GM12878 (cell line): ENCODE measurements at regions not wholly inside any gene's neighbourhood (a gene's known extent, or its start where the extent isn't known, plus 50 kb on each side); places are given as distances from the start of the nearest gene placed in this dataset.

ENCODE experiments used
- ATAC-seq: fragments of 200-7000 bp; cut with Tn5 transposase; 3 replicates; pipeline ENCODE4 v1.9.1; 2020; ENCODE audit warnings: mild to moderate bottlenecking, moderate library complexity
- BruUV-seq: library from RNA; stranded (reverse); fragments of 400-500 nt; replicated peaks from 2 replicates; lab custom pipeline; 2021; lab: Mats Ljungman, UMichigan
- CTCF ChIA-PET: fragments of 300-600 bp; sonication (Branson Sonifier 250); formaldehyde crosslinking; extraction: SDS; loops from one replicate; lab custom pipeline; 2021; ENCODE audit warnings: inconsistent platforms; lab: Yijun Ruan, JAX
- POLR2A ChIA-PET: fragments of 350-600 bp; formaldehyde crosslinking; extraction: SDS; loops from one replicate; lab custom pipeline; 2021; ENCODE audit warnings: inconsistent platforms; lab: Charles Lee
- RAD21 ChIA-PET: fragments of 300-600 bp; sonication (Branson Sonifier 250); formaldehyde crosslinking; loops from one replicate; lab custom pipeline; 2023; ENCODE audit warnings: antibody characterized with exemption; ENCODE audit not compliant: unreplicated experiment; lab: Charles Lee
- SMC1A ChIA-PET: fragments of 300-600 bp; sonication (Branson Sonifier 250); formaldehyde crosslinking; loops from one replicate; lab custom pipeline; 2023; ENCODE audit not compliant: unreplicated experiment, uncharacterized antibody; lab: Charles Lee
- DNase-seq: peaks from one replicate; pipeline ENCODE4 v3.0.0-alpha.2; 2011; ENCODE audit warnings: low read depth, low spot score
- FAIRE-seq: peaks from 3 replicates; lab custom pipeline; 2011; peaks lifted over from hg19 to GRCh38; lab: Jason Lieb, UNC
- H2AFZ ChIP-seq: 2 replicates; pipeline ENCODE4 v1.6.0; 2011; ENCODE audit warnings: low read depth, low read length, control low read depth; ENCODE audit not compliant: control insufficient read depth
- H3K27ac ChIP-seq: 2 replicates; pipeline ENCODE4 v1.5.1; 2011; ENCODE audit warnings: control low read depth; ENCODE audit not compliant: control insufficient read depth, insufficient read depth
- H3K27me3 ChIP-seq, 2 experiments: replicated peaks in 1 of 2; 2 replicates each; pipeline versions ENCODE4 v1.6.0 to v1.6.1; 2011; ENCODE audit warnings: low read length in 1 of 2; ENCODE audit not compliant: control insufficient read depth in 2 of 2, insufficient read depth in 2 of 2
- H3K36me3 ChIP-seq, 2 experiments: 2 replicates each; pipeline ENCODE4 v1.5.1; 2011; ENCODE audit warnings: low read length in 1 of 2; ENCODE audit not compliant: control insufficient read depth in 2 of 2, insufficient read depth in 2 of 2
- H3K4me1 ChIP-seq: 2 replicates; pipeline ENCODE4 v1.6.1; 2011; ENCODE audit warnings: mild to moderate bottlenecking, low read length, moderate library complexity, mixed read lengths; ENCODE audit not compliant: control insufficient read depth, insufficient read depth
- H3K4me2 ChIP-seq: 2 replicates; pipeline ENCODE4 v1.6.0; 2011; ENCODE audit warnings: control low read depth; ENCODE audit not compliant: control insufficient read depth, insufficient read depth
- H3K4me3 ChIP-seq: fragments of 200-600 bp; sonication (generic); 2 replicates; pipeline ENCODE4 v1.5.1; 2016
- H3K79me2 ChIP-seq: 2 replicates; pipeline ENCODE4 v1.6.0; 2011; ENCODE audit warnings: low read length; ENCODE audit not compliant: control insufficient read depth, insufficient read depth
- H3K9ac ChIP-seq: 2 replicates; pipeline ENCODE4 v1.8.0; 2011; ENCODE audit warnings: low read length, control low read depth, mixed read lengths; ENCODE audit not compliant: control insufficient read depth, insufficient read depth
- H3K9me3 ChIP-seq: replicated peaks from 3 replicates; pipeline ENCODE4 v1.5.1; 2011; ENCODE audit warnings: mild to moderate bottlenecking, low read length; ENCODE audit not compliant: control insufficient read depth, insufficient read depth
- H4K20me1 ChIP-seq: 2 replicates; pipeline ENCODE4 v1.6.0; 2011; ENCODE audit not compliant: control insufficient read depth, insufficient read depth
- BACH1 ChIP-seq: fragments of 450-650 bp; IDR thresholded peaks from 2 replicates; pipeline ENCODE4 v1.6.1; 2017; ENCODE audit warnings: mild to moderate bottlenecking, borderline replicate concordance
- BMI1 ChIP-seq: fragments of 450-650 bp; IDR thresholded peaks from 2 replicates; pipeline ENCODE4 v1.6.1; 2016; ENCODE audit warnings: mild to moderate bottlenecking, moderate library complexity, borderline replicate concordance
- CEBPB ChIP-seq, 2 experiments: fragments of 150-350 bp in 1 of 2; IDR thresholded peaks; 2 replicates each; pipeline ENCODE4 v1.6.1; 2012 to 2014; ENCODE audit warnings: low read depth in 2 of 2, low read length in 2 of 2, borderline replicate concordance in 1 of 2, inconsistent platforms in 1 of 2
- EP300 ChIP-seq, 2 experiments: fragments of 150-350 bp in 1 of 2; IDR thresholded peaks; 2 replicates each; pipeline ENCODE4 v1.6.1; 2011 to 2012; ENCODE audit warnings: low read depth in 2 of 2, low read length in 2 of 2, borderline replicate concordance in 1 of 2, improper control_type of control experiment in 1 of 2, inconsistent platforms in 1 of 2; ENCODE audit not compliant: control insufficient read depth in 1 of 2
- ESRRA ChIP-seq: IDR thresholded peaks from 2 replicates; pipeline ENCODE4 v1.6.1; 2012; ENCODE audit warnings: mild to moderate bottlenecking, low read length, improper control_type of control experiment
- HDAC2 ChIP-seq: fragments of 200-600 bp; sonication (generic); IDR thresholded peaks from 2 replicates; pipeline ENCODE4 v1.6.1; 2017
- KAT2A ChIP-seq: conservative IDR thresholded peaks from 2 replicates; pipeline ENCODE4 v1.6.1; 2011; ENCODE audit warnings: low read depth, low read length; ENCODE audit not compliant: control insufficient read depth
- LARP7 ChIP-seq: fragments of 450-650 bp; IDR thresholded peaks from 2 replicates; pipeline ENCODE4 v1.6.1; 2017; ENCODE audit warnings: mild to moderate bottlenecking
- MTA3 ChIP-seq: IDR thresholded peaks from 2 replicates; pipeline ENCODE4 v1.6.1; 2012; ENCODE audit warnings: low read length, inconsistent platforms, borderline replicate concordance
- RAD21 ChIP-seq: IDR thresholded peaks from 2 replicates; pipeline ENCODE4 v1.6.1; 2011; ENCODE audit warnings: mild to moderate bottlenecking, low read depth, low read length, moderate library complexity; ENCODE audit not compliant: insufficient read depth
- STAT1 ChIP-seq: fragments of 450-650 bp; conservative IDR thresholded peaks from 2 replicates; pipeline ENCODE4 v1.6.1; 2014; ENCODE audit warnings: antibody characterized with exemption, mild to moderate bottlenecking
- ZBTB4 ChIP-seq: fragments of 450-650 bp; formaldehyde crosslinking; IDR thresholded peaks from 2 replicates; pipeline ENCODE4 v1.4.0; 2022; ENCODE audit warnings: mild to moderate bottlenecking, moderate library complexity
- ZNF384 ChIP-seq: IDR thresholded peaks from 2 replicates; pipeline ENCODE4 v1.6.1; 2012; ENCODE audit warnings: low read depth, mild to moderate bottlenecking, low read length, improper control_type of control experiment, borderline replicate concordance
- WGBS: methylation state at CpG from one replicate; pipeline ENCODE4 v1.1.6; 2016; ENCODE audit warnings: low lambda C conversion rate; ENCODE audit not compliant: insufficient replicate concordance, insufficient coverage; ENCODE audit errors: missing lambda C conversion rate; 5-methylcytosine and 5-hydroxymethylcytosine counted together
- in situ Hi-C: fragments of 300-500 bp; cut with MboI; formaldehyde crosslinking; loops from 9 replicates; pipeline ENCODE4 v1.14.3; 2018; ENCODE audit warnings: mixed read lengths
- intact Hi-C: fragments of 100-400 bp; cut with micrococcal nuclease; formaldehyde crosslinking; loops from one replicate; pipeline ENCODE4 v1.14.2; 2022; ENCODE audit not compliant: unreplicated experiment

GRCh38 chr15:98452238-98452637, 196.1 kb upstream of the IGF1R start:
- Histone ChIP-seq H4K20me1 (no peaks in the 10 kb centered on the region), H3K36me3 (no peaks in the 10 kb centered on the region), H3K9ac (no peak overlapping the region), H3K79me2 (no peaks in the 10 kb centered on the region), H3K4me1 (no peaks in the 10 kb centered on the region), H3K4me3 (no peak overlapping the region), H3K4me2 (no peak overlapping the region), H3K9me3 (no peaks in the 10 kb centered on the region), H2AFZ (no peak overlapping the region), H3K27ac (no peak overlapping the region)
- no TSS peak for BruUV-seq
- ChIA-PET SMC1A (no interaction called here), RAD21 (no interaction called here), POLR2A (no interaction called here), CTCF (no interaction called here)
- WGBS: 13% methylated on average over 4 of the region's 4 CpGs
- ATAC-seq (no peak), FAIRE-seq (no peak)
- in situ Hi-C loops: no loop called here
- intact Hi-C loops: no loop called here
- no peak for TF ChIP-seq KAT2A
- TF ChIP-seq, all 136 proteins: peak for 0
- DNase-seq: no peak
- H3K27me3 ChIP-seq: no peaks in the 10 kb centered on the region; a peak in 1 of 4 replicates

- Histone ChIP-seq H3K4me2 (no peak overlapping the region), H4K20me1 (no peaks in the 10 kb centered on the region), H3K79me2 (no peaks in the 10 kb centered on the region), H3K27ac (no peak overlapping the region), H3K9ac (no peak overlapping the region), H3K36me3 (no peaks in the 10 kb centered on the region), H2AFZ (no peak overlapping the region), H3K4me1 (no peaks in the 10 kb centered on the region), H3K27me3 (no peaks in the 10 kb centered on the region), H3K4me3 (no peak overlapping the region), H3K9me3 (no peaks in the 10 kb centered on the region)
- ChIA-PET CTCF (no interaction called here), POLR2A (no interaction called here), SMC1A (interaction anchor here (1.4 kb wide), 1 partner anchor 10 kb away, joined by 3 read pairs; no protein-coding TSS in a partner anchor), RAD21 (no interaction called here)
- in situ Hi-C loops: no loop called here
- no peak for FAIRE-seq
- ATAC-seq: no peak
- no peak for DNase-seq
- no TSS peak for BruUV-seq
- WGBS: 60% methylated on average over 5 of the region's 5 CpGs
- intact Hi-C loops: no loop called here
- TF ChIP-seq ESRRA (no peak), ZNF384 (no peak), MTA3 (no peak), HDAC2 (no peak), STAT1 (no peak), ZBTB4 (CRISPR knock-in tag) (no peak), BACH1 (no peak), LARP7 (no peak), BMI1 (no peak), RAD21 (no peak), CEBPB (IDR thresholded peaks at IDR 0.05; ENCODE audit: borderline replicate concordance in 1 of 2, low read depth in 2 of 2, low read length in 2 of 2) (no peak), EP300 (IDR thresholded peaks at IDR 0.05; ENCODE audit: borderline replicate concordance in 1 of 2, control insufficient read depth in 1 of 2, low read depth in 2 of 2, low read length in 2 of 2) (no peak)
Observed at GRCh38 chr15:98455904-98456303, 192.4 kb upstream of the IGF1R start.
